Nephron progenitor cell (in vitro differentiated cells): ENCODE measurements at regions not wholly inside any gene's neighbourhood (a gene's known extent, or its start where the extent isn't known, plus 50 kb on each side); places are given as distances from the start of the nearest gene placed in this dataset.

Source experiments
- DNase-seq: peaks from one replicate; pipeline ENCODE4 v3.0.0; 2021
- H3K27ac Mint-ChIP-seq: 2 replicates; pipeline ENCODE4 v1.8.0; 2021; ENCODE audit warnings: mild to moderate bottlenecking, moderate library complexity, mixed read lengths
- H3K27me3 Mint-ChIP-seq: 2 replicates; pipeline ENCODE4 v1.8.0; 2021; ENCODE audit warnings: mild to moderate bottlenecking, low read depth, mixed read lengths; ENCODE audit not compliant: poor library complexity
- H3K36me3 Mint-ChIP-seq: 2 replicates; pipeline ENCODE4 v1.8.0; 2021; ENCODE audit warnings: low read depth, mixed read lengths
- H3K4me1 Mint-ChIP-seq: 2 replicates; pipeline ENCODE4 v1.8.0; 2021; ENCODE audit warnings: mixed read lengths
- H3K4me3 Mint-ChIP-seq: 2 replicates; pipeline ENCODE4 v1.8.0; 2021; ENCODE audit warnings: mild to moderate bottlenecking, moderate library complexity, mixed read lengths
- H3K9me3 Mint-ChIP-seq: 2 replicates; pipeline ENCODE4 v1.8.0; 2021; ENCODE audit warnings: mild to moderate bottlenecking, moderate library complexity, mixed read lengths
- TF ChIP-seq, protein P1 (sequence below): fragments of 200-600 bp; sonication (generic); IDR thresholded peaks from 2 replicates; pipeline ENCODE4 v1.5.0; 2021; ENCODE audit warnings: antibody characterized with exemption

GRCh38 chr11:8331767-8332166, 68.1 kb upstream of the LMO1 start:
- Mint-ChIP-seq H3K4me3 (no peak overlapping the region), H3K27ac (no peak overlapping the region), H3K9me3 (no peaks in the 10 kb centered on the region), H3K36me3 (no peaks in the 10 kb centered on the region), H3K4me1 (peaks cover 63% of the 10 kb centered on the region), H3K27me3 (peaks cover 7% of the 10 kb centered on the region)
- DNase-seq, result no peak
- TF ChIP-seq, protein P1, sequence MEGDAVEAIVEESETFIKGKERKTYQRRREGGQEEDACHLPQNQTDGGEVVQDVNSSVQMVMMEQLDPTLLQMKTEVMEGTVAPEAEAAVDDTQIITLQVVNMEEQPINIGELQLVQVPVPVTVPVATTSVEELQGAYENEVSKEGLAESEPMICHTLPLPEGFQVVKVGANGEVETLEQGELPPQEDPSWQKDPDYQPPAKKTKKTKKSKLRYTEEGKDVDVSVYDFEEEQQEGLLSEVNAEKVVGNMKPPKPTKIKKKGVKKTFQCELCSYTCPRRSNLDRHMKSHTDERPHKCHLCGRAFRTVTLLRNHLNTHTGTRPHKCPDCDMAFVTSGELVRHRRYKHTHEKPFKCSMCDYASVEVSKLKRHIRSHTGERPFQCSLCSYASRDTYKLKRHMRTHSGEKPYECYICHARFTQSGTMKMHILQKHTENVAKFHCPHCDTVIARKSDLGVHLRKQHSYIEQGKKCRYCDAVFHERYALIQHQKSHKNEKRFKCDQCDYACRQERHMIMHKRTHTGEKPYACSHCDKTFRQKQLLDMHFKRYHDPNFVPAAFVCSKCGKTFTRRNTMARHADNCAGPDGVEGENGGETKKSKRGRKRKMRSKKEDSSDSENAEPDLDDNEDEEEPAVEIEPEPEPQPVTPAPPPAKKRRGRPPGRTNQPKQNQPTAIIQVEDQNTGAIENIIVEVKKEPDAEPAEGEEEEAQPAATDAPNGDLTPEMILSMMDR, result no peak

- Mint-ChIP-seq H3K36me3 (no peaks in the 10 kb centered on the region), H3K9me3 (no peaks in the 10 kb centered on the region), H3K27me3 (peaks cover 16% of the 10 kb centered on the region), H3K27ac (no peak overlapping the region), H3K4me3 (no peak overlapping the region), H3K4me1 (peaks cover 55% of the 10 kb centered on the region)
- DNase-seq, result no peak
- TF ChIP-seq, protein P1, result no peak
Measured at GRCh38 chr11:8330896-8331295, 67.2 kb upstream of the LMO1 start.

GRCh38 chr11:8330404-8330803, 66.7 kb upstream of the LMO1 start:
- Mint-ChIP-seq H3K36me3 (no peaks in the 10 kb centered on the region), H3K9me3 (no peaks in the 10 kb centered on the region), H3K4me1 (peaks cover 52% of the 10 kb centered on the region), H3K27me3 (peaks cover 18% of the 10 kb centered on the region), H3K4me3 (peak overlapping the region; percentile 28), H3K27ac (no peak overlapping the region)
- TF ChIP-seq, protein P1, result no peak
- DNase-seq, result no peak

DNA sequence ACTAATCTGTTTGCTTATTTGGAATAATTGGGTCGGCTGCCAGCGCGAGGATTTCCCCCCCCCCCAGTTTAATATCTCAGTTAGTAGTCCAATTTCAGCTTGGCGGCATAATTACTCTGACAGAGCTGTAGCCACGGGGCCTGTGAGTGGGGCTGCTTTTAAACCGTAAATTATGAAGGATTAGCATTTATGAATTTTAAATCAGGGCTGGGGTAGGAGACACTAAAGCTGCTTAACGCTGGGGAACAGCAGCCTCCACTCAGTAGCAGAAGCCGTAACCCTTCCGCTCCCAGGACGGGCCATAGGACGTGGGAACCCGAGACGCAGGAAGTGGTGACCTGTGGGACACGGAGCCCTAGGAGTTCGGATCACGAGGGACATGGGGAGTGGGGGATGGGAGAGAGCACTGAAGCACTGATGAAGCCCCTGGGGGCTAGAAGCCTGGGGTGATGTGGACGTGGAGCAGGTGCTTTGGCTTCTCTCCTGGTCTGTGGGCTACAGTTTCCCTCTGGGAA, 66.2 kb upstream of the LMO1 start:
- no peak overlapping the region for H3K27ac Mint-ChIP-seq
- peaks cover 47% of the 10 kb centered on the region for H3K4me1 Mint-ChIP-seq
- TF ChIP-seq, protein P1, result no peak
- H3K36me3 Mint-ChIP-seq, result no peaks in the 10 kb centered on the region
- no peaks in the 10 kb centered on the region for H3K9me3 Mint-ChIP-seq
- peak; percentile 44 for DNase-seq
- peaks cover 19% of the 10 kb centered on the region for H3K27me3 Mint-ChIP-seq
- H3K4me3 Mint-ChIP-seq, result peak overlapping the region; percentile 12

- DNase-seq, result no peak
- Mint-ChIP-seq H3K4me1 (peaks cover 42% of the 10 kb centered on the region), H3K36me3 (no peaks in the 10 kb centered on the region), H3K27me3 (peaks cover 19% of the 10 kb centered on the region), H3K27ac (no peak overlapping the region), H3K9me3 (no peaks in the 10 kb centered on the region), H3K4me3 (no peak overlapping the region)
- TF ChIP-seq, protein P1, result no peak
Measured at GRCh38 chr11:8329336-8329735, 65.7 kb upstream of the LMO1 start.

- H3K27ac Mint-ChIP-seq, result peak overlapping the region; percentile 54
- H3K27me3 Mint-ChIP-seq, result peaks cover 19% of the 10 kb centered on the region
- DNase-seq, result peak; percentile 90
Measured at GRCh38 chr11:8328848-8329330, 65.2 kb upstream of the LMO1 start.

More at GRCh38 chr11:8328848-8329330, 65.2 kb upstream of the LMO1 start:
- Mint-ChIP-seq H3K4me1 (peaks cover 39% of the 10 kb centered on the region), H3K9me3 (no peaks in the 10 kb centered on the region), H3K36me3 (no peaks in the 10 kb centered on the region), H3K4me3 (no peak overlapping the region)
- TF ChIP-seq, protein P1, result peak; percentile 86
